ENCODE measurements at regions not wholly inside any gene's neighbourhood (a gene's known extent, or its start where the extent isn't known, plus 50 kb on each side); places are given as distances from the start of the nearest gene placed in this dataset.

GRCh38 chr2:221001381-221001801 lies 570.7 kb downstream of the EPHA4 start:
- no peak overlapping the region for H3K4me3 ChIP-seq (ENCODE audit: low read length)
- DNase-seq (ENCODE audit: low read depth), result no peak
- TF ChIP-seq CTCF (conservative IDR thresholded peaks at IDR 0.05; ENCODE audit: low read length), result no peak

- TF ChIP-seq CTCF (conservative IDR thresholded peaks at IDR 0.05; ENCODE audit: low read length), result no peak
- DNase-seq (ENCODE audit: low read depth), result no peak
- H3K4me3 ChIP-seq (ENCODE audit: low read length), result no peak overlapping the region
Observed at GRCh38 chr2:221002101-221002685, 569.9 kb downstream of the EPHA4 start.

- no peak overlapping the region for H3K4me3 ChIP-seq (ENCODE audit: low read length)
- TF ChIP-seq CTCF (conservative IDR thresholded peaks at IDR 0.05; ENCODE audit: low read length), result no peak
- no peak for DNase-seq (ENCODE audit: low read depth)
Observed at GRCh38 chr2:221005338-221005737, 566.8 kb downstream of the EPHA4 start.

- no peak for DNase-seq (ENCODE audit: low read depth)
- no peak overlapping the region for H3K4me3 ChIP-seq (ENCODE audit: low read length)
- no peak for TF ChIP-seq CTCF (conservative IDR thresholded peaks at IDR 0.05; ENCODE audit: low read length)
Observed at GRCh38 chr2:221006084-221006483, 566.0 kb downstream of the EPHA4 start.

- no peak overlapping the region for H3K4me3 ChIP-seq (ENCODE audit: low read length)
- TF ChIP-seq CTCF (conservative IDR thresholded peaks at IDR 0.05; ENCODE audit: low read length), result no peak
- no peak for DNase-seq (ENCODE audit: low read depth)
Observed at GRCh38 chr2:221016551-221016950, 555.6 kb downstream of the EPHA4 start.

GRCh38 chr2:221018262-221018661 lies 553.8 kb downstream of the EPHA4 start:
- TF ChIP-seq CTCF (conservative IDR thresholded peaks at IDR 0.05; ENCODE audit: low read length), result no peak
- no peak overlapping the region for H3K4me3 ChIP-seq (ENCODE audit: low read length)
- no peak for DNase-seq (ENCODE audit: low read depth)

- no peak for TF ChIP-seq CTCF (conservative IDR thresholded peaks at IDR 0.05; ENCODE audit: low read length)
- DNase-seq (ENCODE audit: low read depth), result no peak
- no peak overlapping the region for H3K4me3 ChIP-seq (ENCODE audit: low read length)
Observed at GRCh38 chr2:221019668-221020067, 552.4 kb downstream of the EPHA4 start.

Data from AG10803 (cell line).